AML-193 (cell line): ENCODE measurements at regions not wholly inside any gene's neighbourhood (a gene's known extent, or its start where the extent isn't known, plus 50 kb on each side); places are given as distances from the start of the nearest gene placed in this dataset.
"Not testable (repeated sequence)": the region's sequence is repeated elsewhere in the genome, so short reads cannot be mapped to it uniquely, and the experiment has no call there.

Experiments used
- DNase-seq, 2 experiments: peaks; one replicate each; lab custom pipeline; 2025; lab: John Stamatoyannopoulos, UW

DNA sequence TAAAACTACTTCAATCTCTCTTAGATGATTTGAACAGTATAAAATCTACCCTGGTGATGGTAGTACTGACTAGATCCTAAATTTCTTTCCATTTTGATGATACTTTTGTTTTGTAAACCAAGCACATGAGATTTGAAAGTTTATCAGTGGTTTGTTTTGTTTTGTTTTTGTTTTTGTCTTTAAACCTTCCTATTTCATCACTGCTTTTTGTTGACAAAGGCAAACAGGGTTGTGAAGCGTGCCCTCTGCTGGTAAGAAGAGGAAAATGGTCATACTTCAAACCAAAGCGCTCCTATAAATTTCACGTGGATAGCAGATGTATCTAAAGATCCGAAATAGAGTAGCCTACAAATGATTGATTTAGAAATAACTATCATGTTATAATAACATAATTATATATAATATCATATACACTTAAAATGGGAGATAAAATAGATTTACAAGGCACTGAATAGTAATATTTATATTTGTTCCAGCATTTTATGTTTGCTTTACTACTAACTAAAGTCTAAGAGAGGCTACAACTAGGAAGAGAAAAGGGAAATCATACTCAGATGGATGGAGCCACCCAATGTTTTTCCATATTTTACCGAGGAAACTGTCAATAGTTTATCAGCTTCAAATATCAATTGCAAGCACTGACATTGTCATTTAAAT, 254.0 kb upstream of the USP15 start:
- peak; percentile 19 to 31 for DNase-seq

- DNase-seq = no peak
Observed at GRCh38 chr12:62008703-62009102, 251.5 kb upstream of the USP15 start.

DNA sequence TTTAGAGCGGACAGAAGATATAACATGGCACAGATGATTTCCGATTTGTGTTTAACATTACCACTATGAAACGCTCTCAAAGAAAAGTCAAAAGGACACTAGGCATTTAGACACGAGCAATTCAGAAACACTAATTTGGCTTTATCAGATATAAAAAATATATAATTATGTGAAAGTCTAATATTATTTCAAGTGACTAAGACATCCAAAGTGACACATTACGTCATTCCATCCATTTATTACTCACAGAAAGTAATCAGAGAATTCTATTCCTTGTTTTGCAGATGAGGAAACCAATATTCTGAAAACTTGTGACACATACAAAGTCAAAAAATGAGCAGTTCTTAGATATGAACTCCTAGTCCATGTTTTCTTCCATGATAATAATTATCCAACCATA, 250.8 kb upstream of the USP15 start:
- DNase-seq = no peak

- DNase-seq = not testable (repeated sequence)
Observed at GRCh38 chr12:62010331-62010906, 249.8 kb upstream of the USP15 start.

DNA sequence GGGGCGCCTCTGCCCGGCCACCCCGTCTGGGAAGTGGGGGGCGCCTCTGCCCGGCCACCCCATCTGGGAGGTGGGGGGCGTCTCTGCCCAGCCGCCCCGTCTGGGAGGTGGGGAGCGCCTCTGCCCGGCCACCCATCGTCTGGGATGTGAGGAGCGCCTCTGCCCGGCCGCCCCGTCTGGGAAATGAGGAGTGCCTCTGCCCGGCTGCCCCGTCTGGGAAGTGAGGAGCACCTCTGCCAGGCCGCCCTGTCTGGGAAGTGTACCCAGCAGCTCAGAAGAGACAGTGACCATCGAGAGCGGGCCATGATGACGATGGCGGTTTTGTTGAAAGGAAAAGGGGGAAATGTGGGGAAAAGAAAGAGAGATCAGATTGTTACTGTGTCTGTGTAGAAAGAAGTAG, 249.2 kb upstream of the USP15 start:
- not testable (repeated sequence) for DNase-seq

- no peak for DNase-seq
Observed at GRCh38 chr12:62014330-62014729, 245.9 kb upstream of the USP15 start.

GRCh38 chr12:62016021-62016420, 244.2 kb upstream of the USP15 start:
- DNase-seq = no peak

GRCh38 chr12:62021808-62022207, 238.4 kb upstream of the USP15 start:
- DNase-seq = no peak

- no peak for DNase-seq
Observed at GRCh38 chr12:62028536-62028935, 231.7 kb upstream of the USP15 start.

GRCh38 chr12:62032870-62033269, 227.3 kb upstream of the USP15 start:
- no peak for DNase-seq

- no peak for DNase-seq
Observed at GRCh38 chr12:62044450-62045135, 215.6 kb upstream of the USP15 start.

DNA sequence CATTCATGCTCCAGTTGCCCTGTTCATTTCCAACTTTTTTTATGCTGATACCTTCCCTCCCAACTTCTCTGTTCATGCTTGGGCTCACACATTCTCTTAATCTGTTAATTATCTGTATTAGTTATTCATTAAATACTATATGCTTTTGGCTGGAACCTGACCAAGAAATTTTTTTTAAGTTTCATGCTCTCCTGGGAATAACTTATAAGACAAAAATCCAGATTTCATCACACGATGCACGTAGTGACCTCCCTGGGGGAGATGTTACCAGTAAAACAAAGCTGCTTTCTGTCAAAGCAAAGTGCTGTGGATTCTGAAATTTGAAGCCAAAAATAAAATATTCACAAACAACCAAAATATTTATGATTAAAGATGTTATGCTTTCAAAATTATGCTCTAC, 215.0 kb upstream of the USP15 start:
- DNase-seq = no peak

DNA sequence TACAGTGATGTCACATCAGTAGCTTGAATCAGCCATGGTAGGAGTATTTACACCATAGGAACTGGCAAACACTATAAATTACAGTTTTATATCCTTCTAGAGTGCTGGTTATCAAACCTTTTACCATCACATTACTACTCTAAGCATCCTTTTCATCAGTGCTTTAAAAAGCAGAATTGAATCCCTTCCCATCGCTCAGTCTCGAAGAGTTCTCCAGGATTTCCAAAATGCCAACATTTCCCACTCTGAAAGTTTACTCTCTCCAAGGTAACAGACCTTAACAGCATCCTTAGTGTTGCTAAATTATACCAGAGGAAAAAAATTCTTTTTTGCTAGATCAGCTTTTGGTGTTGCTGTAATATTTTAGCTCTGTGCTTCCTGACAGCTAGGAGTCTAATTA, 209.4 kb upstream of the USP15 start:
- no peak for DNase-seq

DNA sequence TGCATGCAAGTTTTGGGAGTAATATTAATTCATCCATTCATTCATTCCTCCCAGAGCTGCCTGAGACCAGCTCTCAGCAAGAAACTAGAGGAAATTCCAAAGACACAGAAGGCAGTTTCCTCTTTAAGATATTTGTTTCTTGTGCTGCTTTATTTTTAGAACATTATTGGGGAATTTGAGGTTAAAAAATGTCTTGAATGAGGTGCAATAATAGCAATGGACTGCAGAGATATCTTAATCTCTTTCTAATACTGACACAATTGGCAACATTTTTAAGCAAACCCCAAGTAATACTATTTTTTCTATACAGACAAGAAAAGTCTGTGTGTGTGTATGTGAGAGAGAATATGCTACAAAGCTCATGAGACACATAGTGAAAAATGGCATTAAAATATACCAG, 190.2 kb upstream of the USP15 start:
- no peak for DNase-seq

- not testable (repeated sequence) for DNase-seq
Observed at GRCh38 chr12:62073236-62073635, 187.0 kb upstream of the USP15 start.

DNA sequence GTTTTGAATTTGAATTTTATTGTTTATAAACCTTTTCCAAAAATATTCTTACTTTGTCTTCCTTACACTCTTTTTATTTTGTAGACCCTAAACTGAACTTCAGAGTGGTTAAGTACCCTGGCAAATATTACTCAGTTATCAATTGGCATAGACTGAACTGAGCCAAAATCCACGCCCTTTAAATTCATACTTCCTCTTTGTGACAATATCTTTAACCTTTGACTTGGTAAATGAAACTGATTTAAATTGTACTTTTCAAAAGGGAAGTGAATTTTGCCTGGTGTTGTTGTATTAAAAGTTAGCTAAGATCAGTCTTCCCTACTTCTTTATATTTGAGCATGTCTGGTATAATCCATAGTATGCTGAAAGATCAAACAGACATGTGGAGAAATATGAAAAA, 184.3 kb upstream of the USP15 start:
- no peak for DNase-seq

- DNase-seq = no peak
Observed at GRCh38 chr12:62078020-62078419, 182.2 kb upstream of the USP15 start.

GRCh38 chr12:62082448-62082847, 177.8 kb upstream of the USP15 start:
- no peak for DNase-seq

- no peak for DNase-seq
Observed at GRCh38 chr12:62098132-62098531, 162.1 kb upstream of the USP15 start.

DNA sequence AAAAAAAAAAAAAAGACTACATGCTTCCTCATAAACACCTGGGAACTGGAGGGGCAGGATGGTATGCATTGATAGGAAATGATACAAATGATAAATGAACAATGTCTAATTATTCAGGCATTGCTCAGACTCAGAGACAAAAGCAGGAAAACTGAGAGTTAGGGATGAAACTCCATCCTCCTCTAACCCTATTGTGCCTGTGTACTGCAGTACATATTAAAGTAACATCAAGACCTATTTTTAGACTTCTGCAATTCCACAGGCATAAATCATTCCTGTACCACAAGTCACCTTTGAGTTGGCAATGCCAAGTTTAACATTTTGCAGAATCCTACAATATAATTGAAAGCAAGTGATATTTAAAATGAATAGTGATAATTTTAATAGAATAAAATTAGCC, 156.5 kb upstream of the USP15 start:
- no peak for DNase-seq

GRCh38 chr12:62106547-62107185, 153.5 kb upstream of the USP15 start:
- DNase-seq = no peak

DNA sequence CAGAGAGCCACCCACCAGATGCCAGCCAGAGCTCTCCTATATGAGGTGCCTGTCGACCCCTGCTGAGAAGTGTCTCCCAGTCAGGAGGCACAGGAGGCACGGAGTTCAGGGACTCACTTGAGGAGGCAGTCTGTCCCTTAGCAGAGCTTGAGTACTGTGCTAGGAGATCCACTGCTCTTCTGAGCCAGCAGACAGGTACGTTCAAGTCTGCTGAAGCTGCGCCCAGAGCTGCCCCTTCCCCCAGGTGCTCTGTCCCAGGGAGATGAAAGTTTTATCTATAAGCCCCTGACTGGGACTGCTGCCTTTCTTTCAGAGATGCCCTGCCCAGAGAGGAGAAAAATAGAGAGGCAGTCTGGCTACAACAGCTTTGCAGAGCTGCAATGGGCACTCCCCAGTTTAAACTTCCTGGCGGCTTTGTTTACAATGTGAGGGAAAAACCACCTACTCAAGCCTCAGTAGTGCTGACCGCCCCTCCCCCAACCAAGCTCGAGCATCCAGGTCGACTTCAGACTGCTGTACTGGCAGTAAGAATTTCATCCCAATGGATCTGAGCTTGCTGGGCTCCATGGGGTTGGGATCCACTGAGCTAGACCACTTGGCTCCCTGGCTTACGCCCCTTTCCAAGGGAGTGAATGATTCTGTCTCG, 146.7 kb upstream of the USP15 start:
- no peak for DNase-seq

DNA sequence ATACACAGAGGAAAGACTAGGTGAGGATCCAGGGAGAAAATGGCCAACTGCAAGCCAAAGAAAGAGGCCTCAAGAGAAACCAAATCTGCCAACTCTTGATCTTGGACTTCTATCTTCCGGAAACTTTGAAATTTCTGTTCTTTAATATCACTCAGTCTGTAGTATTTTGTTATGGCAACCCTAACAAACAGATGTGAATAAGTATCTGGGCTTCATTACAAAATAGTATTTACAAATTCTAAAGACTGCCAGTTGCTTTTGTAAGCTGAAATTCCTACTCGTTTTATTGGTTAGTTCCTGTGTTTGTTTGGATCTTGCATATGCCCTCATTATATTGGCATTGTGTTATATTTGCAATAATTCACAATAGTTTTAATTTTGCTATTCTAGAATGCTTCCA, 143.2 kb upstream of the USP15 start:
- no peak for DNase-seq
